Right lobe of liver (tissue), 6 donors: ENCODE measurements at regions not wholly inside any gene's neighbourhood (a gene's known extent, or its start where the extent isn't known, plus 50 kb on each side); places are given as distances from the start of the nearest gene placed in this dataset.

Experiments
- ATAC-seq, 4 donors: fragments of 200-7000 bp; cut with Tn5 transposase; one replicate each; pipeline ENCODE4 v1.9.1; 2020; ENCODE audit warnings: mild to moderate bottlenecking in 4 of 4, moderate library complexity in 4 of 4
- DNase-seq, 3 donors: peaks; one replicate each; pipeline ENCODE4 v3.0.0-alpha.2; 2020
- H3K27ac ChIP-seq, 3 donors: fragments of 200-600 bp; one replicate each; pipeline ENCODE4 v1.8.0; 2022
- H3K27me3 ChIP-seq, 2 donors: fragments of 200-600 bp; one replicate each; pipeline ENCODE4 v1.8.0; 2022
- H3K36me3 ChIP-seq, 4 donors: fragments of 200-600 bp; sonication (generic) in 1 of 4; one replicate each; pipeline versions ENCODE4 v1.5.1 to v1.8.0; 2017 to 2022; ENCODE audit warnings: control low read depth in 1 of 4
- H3K4me1 ChIP-seq, 4 donors: fragments of 200-600 bp; sonication (generic) in 1 of 4; one replicate each; pipeline versions ENCODE4 v1.5.1 to v1.8.0; 2017 to 2022; ENCODE audit warnings: control low read depth in 1 of 4
- H3K4me3 ChIP-seq, 3 donors: fragments of 200-600 bp; one replicate each; pipeline ENCODE4 v1.8.0; 2022
- H3K9me3 ChIP-seq, 4 donors: fragments of 200-600 bp; sonication (generic) in 1 of 4; one replicate each; pipeline versions ENCODE4 v1.5.1 to v1.8.0; 2017 to 2022; ENCODE audit warnings: control low read depth in 1 of 4
- POLR2A ChIP-seq: fragments of 450-650 bp; IDR thresholded peaks from one replicate; pipeline ENCODE4 v1.6.1; 2017; ENCODE audit warnings: antibody characterized with exemption, mild to moderate bottlenecking
- WGBS: methylation state at CpG from one replicate; pipeline ENCODE4 v1.1.6; 2018; ENCODE audit warnings: low coverage, low lambda C conversion rate; ENCODE audit not compliant: insufficient coverage; ENCODE audit errors: missing lambda C conversion rate; 5-methylcytosine and 5-hydroxymethylcytosine counted together
- intact Hi-C, 2 donors: fragments of 100-400 bp; cut with DNase I; formaldehyde crosslinking; loops; one replicate each; pipeline versions ENCODE4 v1.11.2 to v1.14.1; 2022
- TF ChIP-seq, protein P1 (sequence below), 4 donors: fragments of 200-600 bp in 3 of 4; fragments of 450-650 bp in 1 of 4; IDR thresholded peaks; one replicate each; pipeline versions ENCODE4 v1.5.1 to v1.8.0; 2016 to 2022; ENCODE audit warnings: antibody characterized with exemption in 4 of 4, mild to moderate bottlenecking in 2 of 4
- donor health status: DM: no; HTN: yes; CAD: no.
- donor health status: DM: no; HTN: no; CAD: no.
- donor health status: DM: no; HTN: no; CAD: no.
- donor health status: DM: no; HTN: yes; CAD: no.
- donor health status: DM: no; HTN: yes; CAD: no.

- intact Hi-C loops, result no loop called here
- H3K9me3 ChIP-seq, result no peaks in the 10 kb centered on the region
Measured at GRCh38 chr3:86782286-86782685, 208.7 kb downstream of the VGLL3 start.

GRCh38 chr3:86774082-86774691 is 216.8 kb downstream of the VGLL3 start:
- WGBS, result 14% methylated on average over 3 of the region's 3 CpGs
- peak in 2 of 4 donors; percentile 44 to 45 for ATAC-seq

More at GRCh38 chr3:86782286-86782685, 208.7 kb downstream of the VGLL3 start:
- H3K36me3 ChIP-seq, result no peaks in the 10 kb centered on the region
- H3K27ac ChIP-seq, result no peak overlapping the region
- ATAC-seq, result no peak
- TF ChIP-seq POLR2A, result no peak
- TF ChIP-seq, protein P1, sequence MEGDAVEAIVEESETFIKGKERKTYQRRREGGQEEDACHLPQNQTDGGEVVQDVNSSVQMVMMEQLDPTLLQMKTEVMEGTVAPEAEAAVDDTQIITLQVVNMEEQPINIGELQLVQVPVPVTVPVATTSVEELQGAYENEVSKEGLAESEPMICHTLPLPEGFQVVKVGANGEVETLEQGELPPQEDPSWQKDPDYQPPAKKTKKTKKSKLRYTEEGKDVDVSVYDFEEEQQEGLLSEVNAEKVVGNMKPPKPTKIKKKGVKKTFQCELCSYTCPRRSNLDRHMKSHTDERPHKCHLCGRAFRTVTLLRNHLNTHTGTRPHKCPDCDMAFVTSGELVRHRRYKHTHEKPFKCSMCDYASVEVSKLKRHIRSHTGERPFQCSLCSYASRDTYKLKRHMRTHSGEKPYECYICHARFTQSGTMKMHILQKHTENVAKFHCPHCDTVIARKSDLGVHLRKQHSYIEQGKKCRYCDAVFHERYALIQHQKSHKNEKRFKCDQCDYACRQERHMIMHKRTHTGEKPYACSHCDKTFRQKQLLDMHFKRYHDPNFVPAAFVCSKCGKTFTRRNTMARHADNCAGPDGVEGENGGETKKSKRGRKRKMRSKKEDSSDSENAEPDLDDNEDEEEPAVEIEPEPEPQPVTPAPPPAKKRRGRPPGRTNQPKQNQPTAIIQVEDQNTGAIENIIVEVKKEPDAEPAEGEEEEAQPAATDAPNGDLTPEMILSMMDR (IDR thresholded peaks at IDR 0.05), result no peak
- no peaks in the 10 kb centered on the region for H3K27me3 ChIP-seq
- 21% methylated on average over 2 of the region's 2 CpGs for WGBS
- H3K4me3 ChIP-seq, result no peak overlapping the region
- no peak for DNase-seq
- H3K4me1 ChIP-seq, result no peaks in the 10 kb centered on the region

DNA sequence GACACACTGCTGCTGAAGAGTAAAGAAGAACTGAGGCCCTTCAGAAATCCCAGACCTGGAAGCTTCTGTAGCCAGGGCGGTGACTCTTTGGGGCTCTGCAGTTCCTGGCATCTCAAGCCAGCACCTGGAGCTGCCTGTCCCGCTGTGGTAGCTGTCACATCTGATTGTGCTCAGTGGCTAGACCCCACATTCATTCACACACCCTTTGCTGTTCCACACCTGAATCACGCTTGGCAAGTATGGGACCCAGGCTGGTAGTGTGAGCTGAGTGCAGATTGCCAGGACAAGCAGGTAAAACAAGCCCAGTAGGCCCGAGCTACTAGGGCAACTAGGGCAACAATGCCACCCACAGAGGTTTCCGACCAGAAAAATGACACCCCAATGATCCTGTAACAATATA is 218.2 kb downstream of the VGLL3 start:
- no peak for TF ChIP-seq POLR2A
- TF ChIP-seq, protein P1 (IDR thresholded peaks at IDR 0.05), result no peak
- Histone ChIP-seq H3K36me3 (no peaks in the 10 kb centered on the region), H3K4me1 (no peaks in the 10 kb centered on the region), H3K4me3 (no peak overlapping the region), H3K27ac (no peak overlapping the region), H3K27me3 (peaks cover 0 to 4% of the 10 kb centered on the region in 2 donors), H3K9me3 (no peaks in the 10 kb centered on the region)
- intact Hi-C loops, result loop anchor here (10.0 kb wide), 1 partner anchor 312 kb away; no protein-coding TSS in a partner anchor
- ATAC-seq, result no peak
- DNase-seq, result no peak
- 51% methylated on average over 3 of the region's 5 CpGs for WGBS

More at GRCh38 chr3:86774082-86774691, 216.8 kb downstream of the VGLL3 start:
- Histone ChIP-seq H3K9me3 (no peaks in the 10 kb centered on the region), H3K36me3 (no peaks in the 10 kb centered on the region), H3K4me1 (no peaks in the 10 kb centered on the region), H3K4me3 (no peak overlapping the region), H3K27me3 (peaks cover 0 to 4% of the 10 kb centered on the region in 2 donors), H3K27ac (no peak overlapping the region)
- DNase-seq, result no peak
- TF ChIP-seq POLR2A, result no peak
- TF ChIP-seq, protein P1 (IDR thresholded peaks at IDR 0.05), result peak; percentile 35 to 50 (median 43)
- intact Hi-C loops, result loop anchor here (10.0 kb wide), 1 partner anchor 311 kb away; no protein-coding TSS in a partner anchor

- H3K9me3 ChIP-seq, result no peaks in the 10 kb centered on the region
- intact Hi-C loops, result loop anchor here (10.0 kb wide), 1 partner anchor 313 kb away; no protein-coding TSS in a partner anchor
- no peak for DNase-seq
- H3K36me3 ChIP-seq, result no peaks in the 10 kb centered on the region
- peaks cover 0 to 4% of the 10 kb centered on the region in 2 donors for H3K27me3 ChIP-seq
- no peak overlapping the region for H3K4me3 ChIP-seq
- H3K27ac ChIP-seq, result no peak overlapping the region
- peak in 3 of 4 donors; percentile 10 to 33 (median 19) for ATAC-seq
- TF ChIP-seq, protein P1 (IDR thresholded peaks at IDR 0.05), result no peak
- no peak for TF ChIP-seq POLR2A
- H3K4me1 ChIP-seq, result no peaks in the 10 kb centered on the region
- no CpG with 5 or more reads among the region's 4 CpGs for WGBS
Measured at GRCh38 chr3:86771741-86772512, 219.0 kb downstream of the VGLL3 start.
